Pons (tissue), 1 donor: ENCODE measurements at regions not wholly inside any gene's neighbourhood (a gene's known extent, or its start where the extent isn't known, plus 50 kb on each side); places are given as distances from the start of the nearest gene placed in this dataset.
"Not testable (repeated sequence)": the region's sequence is repeated elsewhere in the genome, so short reads cannot be mapped to it uniquely, and the experiment has no call there.

Source experiments
- DNase-seq: peaks from one replicate; pipeline ENCODE4 v3.0.0-alpha.2; 2016; ENCODE audit warnings: low spot score

GRCh38 chr2:116510117-116510671 is 1304.3 kb upstream of the DDX18 start:
- peak; percentile 71 for DNase-seq

- no peak for DNase-seq
These were observed 1303.1 kb upstream of the DDX18 start for GRCh38 chr2:116511426-116511825.

GRCh38 chr2:116513991-116514390 is 1300.5 kb upstream of the DDX18 start:
- no peak for DNase-seq

GRCh38 chr2:116517936-116518335 is 1296.6 kb upstream of the DDX18 start:
- no peak for DNase-seq

- no peak for DNase-seq
These were observed 1276.7 kb upstream of the DDX18 start for GRCh38 chr2:116537811-116538210.

- no peak for DNase-seq
These were observed 1269.0 kb upstream of the DDX18 start for GRCh38 chr2:116545286-116546068.

GRCh38 chr2:116552738-116553419 is 1261.6 kb upstream of the DDX18 start:
- DNase-seq, result not testable (repeated sequence)

GRCh38 chr2:116580209-116580608 is 1234.3 kb upstream of the DDX18 start:
- DNase-seq, result no peak

GRCh38 chr2:116582850-116583249 is 1231.6 kb upstream of the DDX18 start:
- no peak for DNase-seq

GRCh38 chr2:116585669-116586327 is 1228.7 kb upstream of the DDX18 start:
- DNase-seq, result peak; percentile 95

- peak; percentile 11 for DNase-seq
These were observed 1228.2 kb upstream of the DDX18 start for GRCh38 chr2:116586328-116586689.
